GM18520 (cell line): ENCODE measurements at regions not wholly inside any gene's neighbourhood (a gene's known extent, or its start where the extent isn't known, plus 50 kb on each side); places are given as distances from the start of the nearest gene placed in this dataset.
A peak's percentile ranks its signal among the peaks of the same experiment; 100 is the strongest.

ENCODE experiments used
- ATAC-seq: cut with Tn5 transposase; IDR thresholded peaks from one replicate; pipeline ENCODE4 v1.9.1; 2021; ENCODE audit not compliant: unreplicated experiment

DNA sequence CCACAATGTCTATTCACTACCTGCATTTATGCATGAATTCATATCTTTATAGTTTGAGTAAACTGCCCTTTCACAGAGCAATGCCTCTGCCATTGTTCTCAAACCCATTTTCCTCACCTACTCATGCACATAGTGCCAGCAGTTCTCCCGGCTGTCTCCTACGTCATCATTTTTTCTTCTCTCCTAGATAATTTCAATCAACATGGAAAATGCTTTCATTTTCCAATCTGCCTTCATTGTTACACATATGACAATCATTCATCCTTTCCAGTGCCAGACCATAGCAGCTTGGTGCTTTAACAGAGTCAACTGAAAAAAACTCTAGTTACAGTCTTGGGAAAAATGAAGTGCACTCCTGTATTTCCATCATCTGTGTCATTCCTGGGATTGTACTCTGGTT is 514.8 kb upstream of the CTNND2 start:
- no peak for ATAC-seq

DNA sequence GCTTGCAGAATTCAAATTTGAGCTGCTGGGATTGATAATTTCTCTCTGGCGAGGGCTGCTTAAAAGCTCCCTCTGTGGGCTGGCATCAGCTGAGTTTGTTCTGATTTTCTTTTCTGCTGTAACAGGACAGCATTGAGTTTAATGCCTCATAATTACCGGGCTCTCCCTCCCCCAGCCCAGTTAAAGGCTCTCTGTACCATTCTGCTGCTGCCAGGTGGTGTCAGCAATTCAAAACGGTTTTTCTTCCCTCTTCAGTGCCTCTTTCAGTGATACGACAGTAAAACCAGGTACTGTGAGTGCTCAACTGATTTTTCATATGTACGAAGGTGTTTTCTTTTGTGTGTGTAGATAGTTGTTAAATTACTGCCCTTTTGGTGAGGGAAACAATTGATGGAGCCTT is 509.3 kb upstream of the CTNND2 start:
- no peak for ATAC-seq

DNA sequence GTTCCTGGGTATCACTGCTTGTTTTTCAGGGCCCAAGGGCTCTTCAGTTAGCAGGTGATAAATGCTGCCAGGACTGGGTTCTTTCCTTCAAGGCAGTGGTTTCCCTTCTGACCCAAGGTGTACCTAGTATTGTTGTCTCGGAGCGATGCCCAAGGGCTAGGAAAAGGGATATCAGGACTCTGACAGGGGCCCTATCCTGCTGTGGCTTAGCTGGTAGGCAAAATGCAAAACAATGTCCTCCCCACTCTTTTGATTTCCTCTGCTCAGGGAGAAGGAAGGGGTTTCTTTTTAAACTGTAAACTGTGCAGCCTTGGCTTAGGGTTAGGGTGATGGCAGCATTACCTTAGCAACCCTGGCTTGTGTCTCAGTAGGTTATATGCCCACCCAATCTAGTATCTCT is 508.8 kb upstream of the CTNND2 start:
- ATAC-seq: no peak

GRCh38 chr5:12399868-12400267 is 495.6 kb upstream of the CTNND2 start:
- no peak for ATAC-seq

GRCh38 chr5:12392246-12392645 is 488.0 kb upstream of the CTNND2 start:
- ATAC-seq: no peak

- ATAC-seq: no peak
Observed at GRCh38 chr5:12385095-12385494, 480.8 kb upstream of the CTNND2 start.

DNA sequence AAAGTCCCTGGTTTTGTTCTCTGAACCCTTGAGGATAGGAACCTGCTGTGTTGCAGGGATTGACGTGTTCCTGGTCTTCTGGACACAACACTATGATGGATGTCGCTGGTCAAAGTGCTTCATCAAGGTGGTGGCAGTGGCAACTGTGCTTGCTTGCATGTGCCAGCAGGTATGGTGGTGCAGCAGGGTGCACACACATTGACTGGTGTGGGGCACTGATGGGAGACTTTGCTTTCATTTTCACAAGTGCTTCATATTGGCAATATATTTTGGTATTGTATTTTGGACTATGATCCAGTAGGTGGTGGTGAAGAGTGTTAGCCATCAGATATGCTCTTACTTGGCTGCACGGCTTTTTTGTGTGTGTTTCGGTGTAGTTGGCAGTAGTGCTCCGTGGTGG is 479.8 kb upstream of the CTNND2 start:
- no peak for ATAC-seq

DNA sequence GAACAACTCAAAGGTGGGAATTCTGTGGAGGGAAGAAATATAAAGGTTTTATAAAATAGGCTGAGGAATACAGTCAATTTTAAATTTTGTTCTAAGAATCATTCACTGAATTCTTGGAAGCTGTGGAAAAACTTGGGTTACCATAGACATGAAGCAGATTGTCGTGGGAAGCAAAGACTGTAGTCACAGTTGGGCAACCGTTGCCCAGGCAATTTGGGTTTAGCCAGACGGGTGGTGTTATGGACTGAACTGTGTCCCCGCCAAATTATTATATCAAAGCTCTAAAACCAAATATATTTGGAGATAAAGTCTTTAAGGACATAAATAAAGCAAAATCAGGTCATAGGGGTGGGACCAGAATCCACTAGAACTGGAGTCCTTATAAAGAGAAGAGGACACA is 463.7 kb upstream of the CTNND2 start:
- no peak for ATAC-seq

DNA sequence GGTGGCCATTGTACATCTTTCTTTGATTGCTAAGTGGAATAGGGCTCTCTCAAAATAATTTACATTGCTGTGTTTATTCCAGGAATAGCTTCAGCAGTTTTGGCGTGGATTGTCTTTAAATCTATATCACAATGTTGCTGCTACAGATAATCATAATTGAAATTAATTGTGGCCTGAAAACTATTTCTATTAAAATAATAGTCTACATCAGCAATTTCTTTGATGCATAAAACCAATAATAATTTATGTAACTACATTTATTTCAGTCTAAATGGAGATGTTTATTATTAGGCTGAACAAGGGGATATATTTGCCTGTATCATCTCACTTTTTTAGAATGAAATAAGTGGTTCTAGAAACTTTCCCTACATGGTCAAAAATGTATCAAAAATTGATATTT is 456.0 kb upstream of the CTNND2 start:
- ATAC-seq: no peak

GRCh38 chr5:12358371-12359090 is 454.3 kb upstream of the CTNND2 start:
- ATAC-seq: no peak

DNA sequence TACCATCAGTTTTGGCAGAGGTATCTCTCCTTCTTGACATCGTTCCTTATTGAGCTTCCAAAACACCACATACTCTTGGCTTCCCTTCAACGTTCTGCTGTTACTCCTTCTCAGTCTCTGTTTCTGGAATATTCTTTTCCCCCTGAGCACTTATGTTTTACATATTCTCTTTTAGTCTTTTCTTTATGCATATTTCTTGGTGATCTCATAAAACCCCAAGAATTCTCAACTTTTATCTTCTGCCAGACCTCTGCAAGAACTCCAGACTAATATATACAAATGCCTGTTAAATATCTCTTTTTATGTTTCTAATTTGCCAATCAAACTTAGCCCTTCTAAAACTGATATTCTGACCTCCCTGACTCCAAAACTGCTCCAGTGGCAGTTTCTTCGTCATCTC is 453.4 kb upstream of the CTNND2 start:
- ATAC-seq: no peak

DNA sequence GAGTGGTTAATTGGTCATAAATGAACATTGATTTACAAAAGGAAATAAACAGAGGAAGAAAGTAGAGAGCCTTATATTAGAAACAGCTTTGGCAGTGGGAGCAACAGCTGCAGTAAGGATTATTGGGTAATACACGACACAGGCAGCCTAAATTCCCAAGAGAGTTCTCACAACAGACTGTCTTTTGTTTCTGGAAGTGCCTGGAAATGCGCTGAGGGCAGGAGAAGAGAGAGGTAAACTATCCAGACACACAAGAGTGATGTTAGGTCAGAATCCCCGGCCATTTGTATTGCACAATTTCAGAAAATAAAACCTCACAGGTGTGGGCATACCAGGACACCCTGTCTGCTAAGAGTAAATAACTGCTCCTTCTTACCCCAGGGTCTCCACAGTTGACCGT is 450.4 kb upstream of the CTNND2 start:
- ATAC-seq: no peak

- ATAC-seq: no peak
Observed at GRCh38 chr5:12343558-12343957, 439.3 kb upstream of the CTNND2 start.

DNA sequence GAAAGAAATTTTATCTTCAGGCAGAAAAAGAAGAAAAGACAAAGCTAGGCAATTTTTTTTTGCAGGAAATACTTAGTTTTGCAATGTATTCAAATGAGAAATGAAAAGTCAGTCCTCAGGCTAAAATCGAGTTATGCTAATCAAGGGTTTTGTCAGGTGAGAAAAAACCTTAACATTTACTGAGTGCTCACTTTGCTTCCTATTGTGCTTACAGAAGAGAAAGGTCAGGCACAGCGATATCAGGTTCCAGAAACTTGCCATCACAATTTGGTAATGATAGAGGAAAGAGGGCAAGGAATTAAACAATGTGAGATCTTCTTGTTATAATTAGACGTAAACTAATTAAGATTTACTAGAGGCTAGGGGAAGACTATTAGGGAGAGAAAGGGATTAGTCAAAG is 431.7 kb upstream of the CTNND2 start:
- ATAC-seq: no peak

GRCh38 chr5:12332480-12332879 is 428.2 kb upstream of the CTNND2 start:
- no peak for ATAC-seq

GRCh38 chr5:12330993-12331588 is 426.8 kb upstream of the CTNND2 start:
- ATAC-seq: no peak

DNA sequence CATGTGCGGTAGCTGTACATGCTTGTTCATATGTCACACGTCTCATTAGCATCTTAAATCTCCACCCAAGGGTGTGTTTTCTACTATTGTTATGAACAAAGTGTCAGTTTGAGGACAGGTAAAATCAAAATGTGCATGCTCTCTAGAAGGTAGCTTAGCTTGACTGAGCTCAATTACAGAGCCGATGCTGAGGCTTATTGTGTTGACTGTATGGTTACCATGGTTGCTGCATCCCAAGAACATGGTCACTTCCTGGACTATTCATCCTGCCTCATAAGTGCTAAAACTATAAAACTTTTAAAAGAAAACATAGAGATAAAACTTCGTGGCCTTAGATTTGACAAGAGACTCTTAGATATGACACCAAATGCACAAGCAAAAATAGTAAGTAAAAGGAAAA is 426.1 kb upstream of the CTNND2 start:
- no peak for ATAC-seq

GRCh38 chr5:12323637-12324229 is 419.5 kb upstream of the CTNND2 start:
- no peak for ATAC-seq

GRCh38 chr5:12322042-12322441 is 417.8 kb upstream of the CTNND2 start:
- no peak for ATAC-seq

GRCh38 chr5:12320331-12320730 is 416.1 kb upstream of the CTNND2 start:
- ATAC-seq: no peak

DNA sequence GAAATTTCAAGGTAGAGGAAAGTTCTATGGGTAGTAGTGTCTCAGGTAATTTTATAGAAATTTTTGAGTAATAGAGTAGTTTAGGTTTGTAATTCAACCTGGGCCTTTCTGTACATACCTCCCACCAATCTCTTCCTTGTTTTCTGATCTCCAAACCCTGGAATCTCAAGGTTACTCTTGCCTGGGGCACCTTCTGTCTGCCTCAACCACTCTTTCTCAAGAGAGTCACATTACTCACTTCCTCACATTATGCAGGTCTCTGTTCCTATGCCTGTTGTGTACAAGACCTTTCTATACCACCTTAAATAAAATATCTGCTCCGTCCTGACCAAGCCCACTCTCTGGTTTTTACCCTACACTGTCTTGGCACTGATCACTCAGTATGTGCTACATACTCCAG is 412.6 kb upstream of the CTNND2 start:
- ATAC-seq: no peak

- no peak for ATAC-seq
Observed at GRCh38 chr5:12315461-12315860, 411.2 kb upstream of the CTNND2 start.

DNA sequence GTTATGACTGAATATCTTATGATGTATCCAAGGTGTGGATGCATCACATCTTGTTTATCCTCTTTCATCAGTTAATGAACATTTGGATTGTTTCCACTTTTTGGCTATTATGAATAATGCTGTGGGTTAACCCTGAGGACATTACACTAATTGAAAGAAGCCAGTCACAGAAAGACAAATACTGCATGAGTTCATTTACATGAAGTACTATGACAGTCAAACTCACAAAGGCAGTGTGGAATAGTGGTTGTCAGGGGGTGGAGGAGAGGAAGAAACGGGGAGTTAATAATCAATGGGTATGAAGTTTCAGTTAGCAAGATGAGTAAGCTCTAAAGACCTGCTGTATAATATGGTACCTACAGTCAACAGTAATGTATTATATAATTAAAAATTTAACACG is 409.4 kb upstream of the CTNND2 start:
- ATAC-seq: peak; percentile 52
